Smooth muscle cell (in vitro differentiated cells): ENCODE measurements at regions not wholly inside any gene's neighbourhood (a gene's known extent, or its start where the extent isn't known, plus 50 kb on each side); places are given as distances from the start of the nearest gene placed in this dataset.
A peak's percentile ranks its signal among the peaks of the same experiment; 100 is the strongest.

Experiments used
- DNase-seq: peaks from one replicate; lab custom pipeline; 2025; ENCODE audit not compliant: unreplicated experiment; lab: John Stamatoyannopoulos, UW
- H2AFZ ChIP-seq: fragments of 200-600 bp; sonication (generic); 2 replicates; pipeline ENCODE4 v1.6.0; 2016; ENCODE audit warnings: antibody characterized with exemption, low read depth, mild to moderate bottlenecking
- H3F3A ChIP-seq: fragments of 200-600 bp; sonication (generic); 2 replicates; pipeline ENCODE4 v1.6.0; 2017; ENCODE audit warnings: antibody characterized with exemption, low read depth
- H3K27ac ChIP-seq: fragments of 200-600 bp; sonication (generic); 2 replicates; pipeline ENCODE4 v1.5.1; 2016; ENCODE audit warnings: low read depth, mild to moderate bottlenecking
- H3K27me3 ChIP-seq: fragments of 200-600 bp; sonication (generic); 2 replicates; pipeline ENCODE4 v1.6.1; 2016; ENCODE audit warnings: low read depth, mild to moderate bottlenecking
- H3K36me3 ChIP-seq: fragments of 200-600 bp; sonication (generic); 2 replicates; pipeline ENCODE4 v1.5.1; 2016; ENCODE audit warnings: low read depth
- H3K4me1 ChIP-seq: fragments of 200-600 bp; sonication (generic); 2 replicates; pipeline ENCODE4 v1.5.1; 2016; ENCODE audit warnings: low read depth
- H3K4me2 ChIP-seq: fragments of 200-600 bp; sonication (generic); 2 replicates; pipeline ENCODE4 v1.6.0; 2016; ENCODE audit warnings: mild to moderate bottlenecking
- H3K4me3 ChIP-seq: fragments of 200-600 bp; sonication (generic); 2 replicates; pipeline ENCODE4 v1.5.1; 2016; ENCODE audit warnings: mild to moderate bottlenecking
- H3K79me2 ChIP-seq: fragments of 200-600 bp; sonication (generic); 2 replicates; pipeline ENCODE4 v1.6.0; 2016; ENCODE audit warnings: low read depth, mild to moderate bottlenecking
- H3K9ac ChIP-seq: fragments of 200-600 bp; sonication (generic); 2 replicates; pipeline ENCODE4 v1.6.0; 2016; ENCODE audit warnings: low read depth
- H3K9me3 ChIP-seq: fragments of 200-600 bp; sonication (generic); replicated peaks from 2 replicates; pipeline ENCODE4 v1.5.1; 2016; ENCODE audit warnings: low read depth
- H4K20me1 ChIP-seq: fragments of 200-600 bp; sonication (generic); 2 replicates; pipeline ENCODE4 v1.6.0; 2016; ENCODE audit warnings: low read depth
- CTCF ChIP-seq: fragments of 200-600 bp; sonication (generic); IDR thresholded peaks from 2 replicates; pipeline ENCODE4 v1.5.1; 2017; ENCODE audit warnings: borderline replicate concordance, mild to moderate bottlenecking, antibody characterized with exemption; ENCODE audit not compliant: insufficient read depth, poor library complexity, severe bottlenecking
- WGBS: methylation state at CpG from one replicate; pipeline ENCODE4 v1.1.7; 2016; ENCODE audit warnings: low lambda C conversion rate; 5-methylcytosine and 5-hydroxymethylcytosine counted together

GRCh38 chr3:102036017-102036416 is 186.7 kb downstream of the NFKBIZ start:
- H3F3A ChIP-seq = no peaks in the 10 kb centered on the region
- H3K4me2 ChIP-seq = no peak overlapping the region
- H3K4me1 ChIP-seq = no peaks in the 10 kb centered on the region
- H3K79me2 ChIP-seq = no peaks in the 10 kb centered on the region
- H3K9me3 ChIP-seq = no peaks in the 10 kb centered on the region
- whole genome bisulfite sequencing = 100% methylated on average over 2 of the region's 2 CpGs
- TF ChIP-seq CTCF = no peak
- H4K20me1 ChIP-seq = no peaks in the 10 kb centered on the region
- H3K36me3 ChIP-seq = no peaks in the 10 kb centered on the region
- no peak for DNase-seq
- no peak overlapping the region for H2AFZ ChIP-seq
- H3K27me3 ChIP-seq = no peaks in the 10 kb centered on the region
- H3K9ac ChIP-seq = no peak overlapping the region
- no peak overlapping the region for H3K4me3 ChIP-seq
- H3K27ac ChIP-seq = no peak overlapping the region

GRCh38 chr3:102036472-102036871 is 187.2 kb downstream of the NFKBIZ start:
- no peaks in the 10 kb centered on the region for H3K36me3 ChIP-seq
- no peaks in the 10 kb centered on the region for H3K27me3 ChIP-seq
- no peak overlapping the region for H3K9ac ChIP-seq
- no peak for TF ChIP-seq CTCF
- DNase-seq = no peak
- no peak overlapping the region for H3K27ac ChIP-seq
- WGBS = 89% methylated on average over 1 of the region's 1 CpG
- no peak overlapping the region for H3K4me2 ChIP-seq
- H2AFZ ChIP-seq = no peak overlapping the region
- no peaks in the 10 kb centered on the region for H3K4me1 ChIP-seq
- H3K4me3 ChIP-seq = no peak overlapping the region
- no peaks in the 10 kb centered on the region for H3K9me3 ChIP-seq
- no peaks in the 10 kb centered on the region for H3F3A ChIP-seq
- H3K79me2 ChIP-seq = no peaks in the 10 kb centered on the region
- no peaks in the 10 kb centered on the region for H4K20me1 ChIP-seq

- Histone ChIP-seq H3K4me2 (no peak overlapping the region), H3K79me2 (no peaks in the 10 kb centered on the region), H3K4me3 (no peak overlapping the region), H3K27me3 (no peaks in the 10 kb centered on the region), H3K9me3 (no peaks in the 10 kb centered on the region), H2AFZ (peak overlapping the region; percentile 4), H3K36me3 (no peaks in the 10 kb centered on the region), H4K20me1 (no peaks in the 10 kb centered on the region), H3K27ac (peak overlapping the region; percentile 39), H3F3A (no peaks in the 10 kb centered on the region), H3K4me1 (no peaks in the 10 kb centered on the region), H3K9ac (no peak overlapping the region)
- 35% methylated on average over 2 of the region's 2 CpGs for WGBS
- DNase-seq = no peak
- TF ChIP-seq CTCF = no peak
Observed at GRCh38 chr3:102037209-102037608, 187.9 kb downstream of the NFKBIZ start.

GRCh38 chr3:102037791-102038190 is 188.5 kb downstream of the NFKBIZ start:
- Histone ChIP-seq H3K36me3 (no peaks in the 10 kb centered on the region), H3K4me3 (no peak overlapping the region), H2AFZ (peak overlapping the region; percentile 4), H3K4me1 (no peaks in the 10 kb centered on the region), H3K4me2 (no peak overlapping the region), H3K27me3 (no peaks in the 10 kb centered on the region), H4K20me1 (no peaks in the 10 kb centered on the region), H3F3A (no peaks in the 10 kb centered on the region), H3K79me2 (no peaks in the 10 kb centered on the region), H3K9ac (no peak overlapping the region), H3K27ac (no peak overlapping the region), H3K9me3 (no peaks in the 10 kb centered on the region)
- no peak for TF ChIP-seq CTCF
- 85% methylated on average over 2 of the region's 2 CpGs for WGBS
- no peak for DNase-seq
